Fibroblast of pulmonary artery (primary cell): ENCODE measurements at regions not wholly inside any gene's neighbourhood (a gene's known extent, or its start where the extent isn't known, plus 50 kb on each side); places are given as distances from the start of the nearest gene placed in this dataset.

ENCODE experiments used
- DNase-seq: peaks from one replicate; pipeline ENCODE4 v3.0.0-alpha.2; 2010; ENCODE audit warnings: low read depth
- H3K4me3 ChIP-seq: replicated peaks from 2 replicates; pipeline ENCODE4 v1.5.1; 2011; ENCODE audit warnings: low read depth, mild to moderate bottlenecking, control low read depth, low read length, moderate library complexity
- CTCF ChIP-seq: IDR thresholded peaks from 2 replicates; pipeline ENCODE4 v1.5.1; 2011; ENCODE audit warnings: mild to moderate bottlenecking, control low read depth, low read length, inconsistent platforms; ENCODE audit errors: missing control alignments

GRCh38 chr16:75837264-75837663 lies 111.0 kb upstream of the CPHXL start:
- no peak overlapping the region for H3K4me3 ChIP-seq
- TF ChIP-seq CTCF, result no peak
- DNase-seq, result no peak

GRCh38 chr16:75837681-75838080 lies 111.4 kb upstream of the CPHXL start:
- no peak for DNase-seq
- TF ChIP-seq CTCF, result no peak
- no peak overlapping the region for H3K4me3 ChIP-seq

GRCh38 chr16:75841517-75841916 lies 115.2 kb upstream of the CPHXL start:
- DNase-seq, result no peak
- no peak overlapping the region for H3K4me3 ChIP-seq
- no peak for TF ChIP-seq CTCF

GRCh38 chr16:75847172-75847571 lies 120.9 kb upstream of the CPHXL start:
- H3K4me3 ChIP-seq, result no peak overlapping the region
- TF ChIP-seq CTCF, result no peak
- DNase-seq, result no peak

GRCh38 chr16:75854152-75854551 lies 127.9 kb upstream of the CPHXL start:
- no peak for DNase-seq
- H3K4me3 ChIP-seq, result no peak overlapping the region
- TF ChIP-seq CTCF, result no peak

- TF ChIP-seq CTCF, result no peak
- H3K4me3 ChIP-seq, result no peak overlapping the region
- DNase-seq, result no peak
Measured at GRCh38 chr16:75860326-75861053, 134.2 kb upstream of the CPHXL start.
